K562 (cell line): ENCODE measurements at regions not wholly inside any gene's neighbourhood (a gene's known extent, or its start where the extent isn't known, plus 50 kb on each side); places are given as distances from the start of the nearest gene placed in this dataset.
A peak's percentile ranks its signal among the peaks of the same experiment; 100 is the strongest.

Source experiments
- C11orf30 ChIP-seq: fragments of 450-650 bp; IDR thresholded peaks from 2 replicates; pipeline ENCODE4 v1.6.1; 2016; ENCODE audit warnings: low read depth, mild to moderate bottlenecking
- CAMTA2 ChIP-seq: fragments of 250-450 bp; sonication (Bioruptor Pico); conservative IDR thresholded peaks from 2 replicates; pipeline ENCODE4 v1.5.1; 2022
- CGGBP1 ChIP-seq: fragments of 250-450 bp; sonication (Bioruptor Pico); IDR thresholded peaks from 2 replicates; pipeline ENCODE4 v1.9.0; 2021; ENCODE audit warnings: mild to moderate bottlenecking
- CREM ChIP-seq: IDR thresholded peaks from 2 replicates; pipeline ENCODE4 v1.6.1; 2014; ENCODE audit warnings: antibody characterized with exemption, low read depth
- CTCFL ChIP-seq: IDR thresholded peaks from 2 replicates; pipeline ENCODE4 v1.6.1; 2011; ENCODE audit warnings: borderline replicate concordance, low read depth, mild to moderate bottlenecking, moderate library complexity, low read length; ENCODE audit not compliant: insufficient read depth, poor library complexity, severe bottlenecking
- DLX4 ChIP-seq: fragments of 250-450 bp; sonication (Bioruptor Pico); IDR thresholded peaks from 2 replicates; pipeline ENCODE4 v1.6.1; 2021; ENCODE audit warnings: mild to moderate bottlenecking
- DPF2 ChIP-seq: fragments of 450-650 bp; IDR thresholded peaks from 2 replicates; pipeline ENCODE4 v1.6.1; 2016
- ETV5 ChIP-seq: sonication (generic); formaldehyde crosslinking; IDR thresholded peaks from 2 replicates; pipeline ENCODE4 v1.4.0; 2020; ENCODE audit warnings: low read depth, mild to moderate bottlenecking, missing genetic modification reagents
- FOXP1 ChIP-seq: sonication (generic); formaldehyde crosslinking; IDR thresholded peaks from 2 replicates; pipeline ENCODE4 v1.8.0; 2022; ENCODE audit warnings: mild to moderate bottlenecking, missing genetic modification reagents
- IRF2 ChIP-seq: sonication (generic); formaldehyde crosslinking; IDR thresholded peaks from 2 replicates; pipeline ENCODE4 v1.8.1; 2022; ENCODE audit warnings: mild to moderate bottlenecking, missing genetic modification reagents
- NR3C1 ChIP-seq: sonication (generic); formaldehyde crosslinking; IDR thresholded peaks from 2 replicates; pipeline ENCODE4 v1.8.1; 2022; ENCODE audit warnings: missing genetic modification reagents
- NR4A1 ChIP-seq, 2 experiments: fragments of 250-450 bp in 1 of 2; fragments of 450-650 bp in 1 of 2; sonication (Bioruptor Pico) in 1 of 2; IDR thresholded peaks; 2 replicates each; pipeline versions ENCODE4 v1.4.0 to v1.6.1; 2016 to 2020; ENCODE audit warnings: mild to moderate bottlenecking in 2 of 2, missing compliant biosample characterization in 1 of 2, missing genetic modification characterization in 1 of 2, moderate library complexity in 1 of 2
- PHF21A ChIP-seq: fragments of 450-650 bp; IDR thresholded peaks from 2 replicates; pipeline ENCODE4 v1.6.1; 2017; ENCODE audit warnings: low read depth, borderline replicate concordance
- PKNOX1 ChIP-seq: fragments of 450-650 bp; IDR thresholded peaks from 2 replicates; pipeline ENCODE4 v1.6.1; 2016
- SLC30A9 ChIP-seq: fragments of 250-450 bp; sonication (Bioruptor Pico); IDR thresholded peaks from 2 replicates; pipeline ENCODE4 v1.8.0; 2022; ENCODE audit warnings: mild to moderate bottlenecking, moderate library complexity
- SNRNP70 ChIP-seq: fragments of 200-400 bp; formaldehyde crosslinking; optimal IDR thresholded peaks from 2 replicates; pipeline ENCODE3; 2017; ENCODE audit warnings: low read depth, low read length
- TRIM25 ChIP-seq: fragments of 450-650 bp; IDR thresholded peaks from 2 replicates; pipeline ENCODE4 v1.7.0; 2016; ENCODE audit warnings: borderline replicate concordance
- ZC3H8 ChIP-seq: fragments of 450-650 bp; IDR thresholded peaks from 2 replicates; pipeline ENCODE4 v1.6.1; 2017
- ZFP1 ChIP-seq: fragments of 450-650 bp; formaldehyde crosslinking; IDR thresholded peaks from 2 replicates; pipeline ENCODE4 v1.4.0; 2020; ENCODE audit warnings: mild to moderate bottlenecking, mixed read lengths
- ZFPM2 ChIP-seq: fragments of 250-450 bp; sonication (Bioruptor Pico); IDR thresholded peaks from 2 replicates; pipeline ENCODE4 v1.5.1; 2022; ENCODE audit warnings: mild to moderate bottlenecking
- ZNF12 ChIP-seq: sonication (generic); formaldehyde crosslinking; IDR thresholded peaks from 2 replicates; pipeline ENCODE4 v1.4.0; 2020; ENCODE audit warnings: mild to moderate bottlenecking, missing genetic modification reagents
- ZNF277 ChIP-seq: fragments of 250-450 bp; sonication (Bioruptor Pico); IDR thresholded peaks from 2 replicates; pipeline ENCODE4 v1.8.0; 2022; ENCODE audit warnings: inconsistent platforms, mild to moderate bottlenecking, moderate library complexity, borderline replicate concordance

- TF ChIP-seq ZNF277 (CRISPR knock-in tag) (no peak), PHF21A (no peak), ZNF12 (CRISPR knock-in tag) (no peak), TRIM25 (no peak), ZFP1 (CRISPR knock-in tag) (no peak), C11orf30 (no peak), DLX4 (CRISPR knock-in tag) (no peak), CGGBP1 (CRISPR knock-in tag) (no peak), IRF2 (CRISPR knock-in tag) (no peak), ZC3H8 (no peak), ETV5 (CRISPR knock-in tag) (no peak), CREM (no peak), CTCFL (no peak), FOXP1 (CRISPR knock-in tag) (no peak), NR3C1 (CRISPR knock-in tag) (no peak), DPF2 (peak; percentile 26; the same call in 1 of the 2 replicates), SLC30A9 (CRISPR knock-in tag) (no peak), ZFPM2 (CRISPR knock-in tag) (no peak), SNRNP70 (no peak), NR4A1 (CRISPR knock-in tag; IDR thresholded peaks at IDR 0.05) (no peak), NR4A1 (tag; IDR thresholded peaks at IDR 0.05) (no peak), PKNOX1 (peak; percentile 94), CAMTA2 (CRISPR knock-in tag) (no peak)
Measured at GRCh38 chr5:74408150-74409043, 232.1 kb downstream of the ENC1 start (continued).
